ENCODE measurements at regions not wholly inside any gene's neighbourhood (a gene's known extent, or its start where the extent isn't known, plus 50 kb on each side); places are given as distances from the start of the nearest gene placed in this dataset.
"Not testable (repeated sequence)": the region's sequence is repeated elsewhere in the genome, so short reads cannot be mapped to it uniquely, and the experiment has no call there.

DNA sequence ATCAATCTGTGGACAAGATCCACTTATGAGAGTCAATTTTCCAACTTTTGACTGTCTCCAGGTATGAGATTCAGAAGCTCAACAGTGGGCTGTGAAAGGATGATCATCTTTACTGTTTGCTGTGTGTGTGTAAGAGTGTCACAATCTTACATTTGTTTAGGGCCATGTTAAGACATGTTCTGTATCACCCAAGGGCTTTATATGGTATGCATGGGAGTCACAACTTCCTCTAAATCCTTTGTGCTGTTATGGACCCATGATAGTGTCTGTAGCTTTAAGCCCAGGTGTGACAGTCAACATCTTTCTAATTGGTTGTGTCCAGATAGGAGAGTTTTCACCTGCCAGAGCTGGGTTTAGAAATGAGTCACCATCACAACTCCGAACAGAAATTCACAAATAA is 70.2 kb downstream of the ZNF726 start:
- DNase-seq (ENCODE audit: low read depth in 2 of 3, low spot score in 2 of 3): not testable (repeated sequence)

DNA sequence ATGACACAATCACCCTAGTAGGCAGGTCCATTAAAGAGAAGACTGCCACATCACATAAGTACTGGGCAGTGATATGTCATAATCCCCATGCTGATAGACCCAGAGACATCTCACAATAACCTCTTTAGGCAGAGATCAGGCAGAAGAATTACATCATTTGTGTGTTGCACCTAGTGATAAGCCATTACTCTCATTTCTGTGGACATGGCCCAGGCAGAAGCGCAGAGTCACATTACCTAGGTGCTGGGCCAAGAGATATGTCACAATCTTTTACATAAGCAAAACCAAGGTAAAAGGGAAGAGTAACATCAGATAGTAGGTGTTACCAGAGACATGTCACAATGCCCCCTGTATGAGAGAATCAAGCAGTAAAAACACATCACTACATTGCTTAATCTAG is 71.9 kb downstream of the ZNF726 start:
- no peak for DNase-seq (ENCODE audit: low read depth in 2 of 3, low spot score in 2 of 3)

DNA sequence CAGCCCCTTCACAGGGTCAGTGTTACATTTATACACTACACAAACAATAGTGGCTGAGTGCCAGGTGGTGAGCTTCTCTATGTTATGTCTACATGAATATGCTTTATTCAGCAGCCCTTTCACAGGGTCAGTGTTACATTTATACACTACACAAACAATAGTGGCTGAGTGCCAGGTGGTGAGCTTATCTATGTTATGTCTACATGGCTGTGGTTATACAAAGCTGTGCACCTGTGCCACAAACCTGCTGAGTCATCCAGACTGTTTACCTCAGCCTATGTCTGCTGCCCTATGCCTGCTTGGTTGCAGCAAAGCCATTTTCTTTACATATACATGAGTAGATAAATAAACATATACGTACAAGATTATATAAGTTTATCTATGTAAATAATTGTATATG is 76.5 kb downstream of the ZNF726 start:
- no peak for DNase-seq (ENCODE audit: low read depth in 2 of 3, low spot score in 2 of 3)

DNA sequence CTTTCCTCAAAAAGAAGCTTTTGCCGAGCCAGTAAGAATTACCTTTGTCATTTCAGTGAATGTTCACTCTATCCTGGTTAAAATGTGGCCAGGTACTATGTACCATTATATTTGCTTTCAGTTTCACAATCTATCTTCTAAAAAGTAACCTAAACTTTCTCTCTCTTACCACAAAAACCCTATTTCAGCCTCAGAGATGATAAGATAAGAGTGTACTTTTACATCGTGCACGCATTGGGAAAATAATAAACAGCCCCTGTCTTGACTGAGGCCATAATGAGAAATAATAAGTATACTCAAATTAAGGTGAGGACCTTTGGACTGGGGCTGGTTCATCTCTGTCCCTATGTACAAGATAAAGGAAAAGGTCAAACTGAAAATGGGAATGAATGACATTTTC is 77.7 kb downstream of the ZNF726 start:
- no peak for DNase-seq (ENCODE audit: low read depth in 2 of 3, low spot score in 2 of 3)

DNA sequence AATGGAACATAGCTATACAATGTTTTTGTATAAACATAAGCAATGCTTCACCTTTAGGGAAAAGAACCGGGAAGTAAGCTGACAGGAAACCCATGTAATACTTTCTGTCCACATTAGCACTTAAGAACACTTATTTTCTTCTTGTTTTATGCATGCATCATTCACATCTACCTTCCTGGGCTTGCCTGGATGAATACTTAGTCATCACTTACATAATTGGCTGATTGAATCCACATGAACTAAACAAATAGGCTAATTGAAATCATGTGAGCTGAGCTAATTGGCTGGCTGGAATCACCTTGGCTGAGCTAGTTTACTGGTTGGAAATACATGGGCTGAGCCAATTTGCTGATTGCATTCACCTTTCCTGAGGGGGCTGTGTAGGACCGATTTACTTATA is 78.8 kb downstream of the ZNF726 start:
- no peak for DNase-seq (ENCODE audit: low read depth in 2 of 3, low spot score in 2 of 3)

DNA sequence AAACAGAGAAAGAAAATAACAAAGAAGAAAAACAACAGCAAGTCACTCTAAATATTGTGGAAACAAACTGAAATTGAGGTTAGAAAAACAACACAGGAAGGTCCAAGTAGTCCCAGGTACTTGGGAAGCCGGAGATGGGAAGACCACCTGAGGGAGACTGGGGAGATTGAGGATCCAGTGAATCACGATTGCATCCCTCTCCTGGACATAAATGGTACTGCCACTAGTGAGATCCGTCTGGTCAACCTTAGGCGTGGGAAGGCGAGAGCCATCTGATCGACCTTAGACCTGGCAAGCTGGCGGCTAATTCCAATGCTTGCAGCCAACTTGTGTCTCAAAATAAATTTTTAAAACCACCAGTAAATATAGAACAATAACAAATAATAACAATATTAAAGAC is 81.9 kb downstream of the ZNF726 start:
- DNase-seq (ENCODE audit: low read depth in 2 of 3, low spot score in 2 of 3): no peak

DNA sequence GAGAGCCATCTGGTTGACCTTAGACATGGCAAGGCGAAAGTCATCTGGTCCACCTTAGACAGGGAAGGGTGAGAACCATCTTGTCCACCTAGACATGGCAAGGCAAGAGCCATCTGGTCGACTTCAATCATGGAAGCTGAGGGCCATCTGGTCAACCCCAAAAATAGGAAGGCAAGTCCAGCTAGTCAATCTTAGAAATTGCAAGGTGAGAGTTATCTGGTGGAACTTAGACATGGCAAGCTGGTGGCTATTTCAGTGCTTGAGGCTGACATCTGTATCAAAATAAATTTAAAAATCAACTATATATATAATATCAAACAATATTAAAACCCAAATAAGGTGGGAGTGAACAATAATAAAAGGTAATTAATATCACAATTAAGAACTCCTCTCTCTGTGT is 83.9 kb downstream of the ZNF726 start:
- DNase-seq (ENCODE audit: low read depth in 2 of 3, low spot score in 2 of 3): no peak

DNA sequence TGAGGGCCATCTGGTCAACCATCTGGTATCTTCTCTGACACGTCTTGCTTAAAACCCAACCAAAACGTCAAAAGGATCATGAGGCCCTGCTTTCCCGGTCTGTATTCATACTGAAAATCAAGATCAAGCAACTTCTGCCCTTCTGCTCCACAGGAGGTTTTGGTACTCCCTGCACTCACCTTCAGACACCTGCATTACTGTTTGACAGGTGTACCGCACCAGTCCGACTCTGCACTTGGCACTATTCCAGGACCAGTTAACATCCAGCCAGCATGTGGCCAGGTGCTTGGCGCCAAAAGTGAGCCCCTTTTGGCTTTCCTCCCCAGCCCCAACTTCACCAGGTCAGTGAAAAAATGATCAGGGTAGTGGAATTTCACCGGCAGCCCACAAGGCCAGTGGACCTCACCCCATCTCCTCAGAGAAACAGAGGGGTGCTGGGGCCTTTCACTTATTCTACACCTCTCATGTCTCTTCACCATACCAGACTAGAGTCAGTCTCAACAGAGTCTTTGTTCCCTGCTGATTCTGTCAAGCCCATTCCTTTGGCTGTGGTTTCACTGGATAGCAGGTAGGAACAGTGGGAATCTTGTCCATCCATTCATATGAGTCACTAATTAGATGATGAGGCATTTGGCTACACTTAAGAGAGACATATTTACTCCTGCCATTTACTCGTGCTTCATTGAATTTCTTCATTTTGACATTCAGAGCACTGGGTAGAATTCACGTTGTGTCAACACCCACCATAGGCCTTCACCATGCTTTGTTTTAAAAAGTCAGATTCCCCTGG is 85.3 kb downstream of the ZNF726 start:
- no peak for DNase-seq (ENCODE audit: low read depth in 2 of 3, low spot score in 2 of 3)

DNA sequence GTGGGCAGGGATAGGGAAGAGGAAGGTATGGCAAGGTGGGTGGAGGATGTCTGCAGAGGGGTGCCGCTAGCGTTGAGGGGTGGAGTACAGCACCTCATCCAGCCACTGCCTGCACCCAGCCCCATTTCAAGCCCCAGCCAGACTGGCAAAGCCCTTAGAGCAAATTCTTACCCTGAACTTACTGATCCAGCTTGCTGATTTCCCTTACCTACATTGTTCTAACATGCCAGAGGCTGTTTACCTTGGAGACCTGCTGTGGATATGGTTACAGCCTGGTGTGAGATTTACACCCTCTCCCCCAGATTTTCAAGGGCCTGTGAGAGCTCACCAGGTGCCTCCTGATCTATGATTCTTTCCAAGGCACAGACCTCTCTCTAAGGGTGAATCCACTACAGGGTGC is 86.0 kb downstream of the ZNF726 start:
- no peak for DNase-seq (ENCODE audit: low read depth in 2 of 3, low spot score in 2 of 3)

DNA sequence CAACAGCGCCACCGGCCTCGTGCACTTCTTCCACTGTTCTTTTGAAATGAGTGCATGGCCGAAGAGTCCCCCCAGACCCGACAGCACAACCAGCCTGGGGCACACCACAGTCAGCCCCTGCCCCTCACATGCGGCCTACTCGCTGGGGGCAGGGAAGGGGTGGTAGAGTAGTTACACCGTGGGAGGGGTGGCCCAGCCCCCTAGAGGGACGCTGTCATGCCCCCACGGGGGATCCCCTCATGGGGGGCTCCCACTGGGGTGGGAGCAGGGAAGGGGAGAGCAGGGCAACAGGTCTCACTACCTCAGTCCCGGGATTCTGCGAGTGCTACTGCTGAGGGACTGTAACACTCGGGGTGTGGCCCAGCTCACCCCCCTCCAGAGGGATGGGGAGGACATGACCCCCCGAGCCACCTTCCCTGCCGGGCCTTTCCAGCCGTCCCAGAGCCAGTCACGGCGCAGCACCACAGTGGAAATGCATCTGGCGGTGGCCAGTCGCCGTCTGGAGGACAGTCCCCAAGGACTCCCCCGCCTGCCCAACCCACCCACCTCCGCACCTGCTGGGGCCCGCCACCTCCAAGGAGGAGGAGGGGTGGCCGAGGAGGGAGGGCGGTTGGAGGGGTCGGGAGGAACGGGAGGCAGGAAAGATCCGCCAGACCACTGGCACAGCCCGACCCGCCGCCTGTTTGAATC is 84.6 kb upstream of the ZNF254 start:
- DNase-seq (ENCODE audit: low read depth in 2 of 3, low spot score in 2 of 3): no peak

DNA sequence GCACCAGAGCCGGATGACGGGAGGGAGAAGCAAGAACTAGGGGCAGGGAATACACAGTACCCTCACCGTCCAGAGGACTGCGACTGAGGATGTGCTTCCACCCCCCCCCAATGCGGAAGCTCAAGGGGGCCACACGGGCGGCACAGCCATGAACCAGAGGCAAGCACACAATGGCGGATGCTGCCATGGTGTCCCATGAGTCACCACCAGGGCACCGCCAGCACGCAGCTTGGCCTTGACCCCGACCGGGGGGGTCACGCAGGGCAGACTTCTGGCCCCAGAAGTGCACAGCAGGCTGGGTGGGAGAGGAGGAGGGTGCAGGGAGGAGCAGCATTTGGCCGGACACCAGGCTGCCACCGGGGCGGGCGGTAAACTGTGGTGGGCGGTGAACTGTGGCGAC is 83.5 kb upstream of the ZNF254 start:
- no peak for DNase-seq (ENCODE audit: low read depth in 2 of 3, low spot score in 2 of 3)

DNA sequence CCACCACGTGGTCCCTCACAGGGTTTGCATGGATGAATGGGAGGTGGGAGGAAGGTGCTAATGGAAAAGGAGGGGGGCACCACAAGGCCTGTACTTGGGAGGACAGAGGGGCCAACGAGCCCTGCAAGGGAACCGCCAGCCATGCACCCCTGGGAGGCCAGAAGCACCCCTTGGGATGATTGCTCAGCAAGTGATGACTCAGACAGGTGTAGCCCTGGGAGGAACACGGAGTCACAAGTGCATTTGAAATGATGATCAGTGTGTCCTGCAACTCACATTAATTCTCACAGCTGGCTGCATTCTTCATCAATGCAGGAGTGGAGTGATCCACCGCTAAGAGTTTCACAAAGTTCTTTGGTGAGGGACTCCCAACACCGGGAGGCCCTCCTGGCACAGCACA is 82.8 kb upstream of the ZNF254 start:
- DNase-seq (ENCODE audit: low read depth in 2 of 3, low spot score in 2 of 3): no peak

DNA sequence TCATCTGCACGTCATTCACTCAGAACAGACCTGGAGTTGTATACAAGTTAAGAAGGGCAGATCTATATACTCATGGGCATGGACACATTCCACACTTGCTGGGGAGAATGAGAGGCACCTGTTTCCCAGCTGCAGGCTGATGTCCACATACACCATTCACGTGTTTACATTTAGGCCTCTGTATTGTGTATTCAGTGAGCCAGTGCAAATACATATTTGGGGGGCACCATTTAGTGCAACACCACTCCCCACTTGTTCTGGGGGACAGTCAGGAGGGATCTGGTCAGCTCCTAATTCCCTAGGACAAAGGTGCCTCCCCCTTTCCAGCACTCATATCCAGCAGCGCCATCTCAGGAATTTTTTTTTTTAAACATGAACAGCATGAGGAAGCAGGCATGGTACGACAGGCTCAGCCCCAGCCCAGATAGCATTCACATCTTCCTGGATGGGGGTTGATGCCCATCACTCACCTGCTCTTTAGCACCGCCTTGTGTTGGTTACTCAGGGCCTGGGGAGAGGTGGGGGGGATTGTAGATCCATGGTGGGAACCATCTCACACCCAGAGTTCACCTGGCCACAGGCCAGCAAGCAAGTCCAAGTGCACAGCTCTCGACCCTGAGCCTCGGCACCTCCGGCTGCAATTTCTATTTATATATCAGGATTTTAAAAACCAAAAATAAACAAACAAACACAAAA is 56.9 kb upstream of the ZNF254 start:
- DNase-seq (ENCODE audit: low read depth in 2 of 3, low spot score in 2 of 3): no peak

DNA sequence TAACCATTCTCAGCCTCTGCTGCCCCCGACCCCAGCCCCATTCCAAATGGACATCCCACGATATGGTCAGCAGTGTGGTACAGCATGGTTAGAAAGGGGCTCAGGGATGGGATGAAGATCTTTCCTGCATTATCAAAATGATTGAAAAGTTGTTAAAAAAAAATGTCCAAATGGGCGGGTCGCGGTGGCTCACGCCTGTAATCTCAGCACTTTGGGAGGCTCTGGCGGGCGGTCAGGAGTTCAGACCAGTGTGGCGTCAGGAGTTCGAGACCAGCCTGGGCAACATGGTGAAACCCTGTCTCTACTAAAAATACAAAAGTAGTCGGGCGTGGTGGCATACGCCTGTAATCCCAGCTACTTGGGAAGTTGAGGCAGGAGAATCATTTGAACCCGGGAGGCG is 54.3 kb upstream of the ZNF254 start:
- no peak for DNase-seq (ENCODE audit: low read depth in 2 of 3, low spot score in 2 of 3)

DNA sequence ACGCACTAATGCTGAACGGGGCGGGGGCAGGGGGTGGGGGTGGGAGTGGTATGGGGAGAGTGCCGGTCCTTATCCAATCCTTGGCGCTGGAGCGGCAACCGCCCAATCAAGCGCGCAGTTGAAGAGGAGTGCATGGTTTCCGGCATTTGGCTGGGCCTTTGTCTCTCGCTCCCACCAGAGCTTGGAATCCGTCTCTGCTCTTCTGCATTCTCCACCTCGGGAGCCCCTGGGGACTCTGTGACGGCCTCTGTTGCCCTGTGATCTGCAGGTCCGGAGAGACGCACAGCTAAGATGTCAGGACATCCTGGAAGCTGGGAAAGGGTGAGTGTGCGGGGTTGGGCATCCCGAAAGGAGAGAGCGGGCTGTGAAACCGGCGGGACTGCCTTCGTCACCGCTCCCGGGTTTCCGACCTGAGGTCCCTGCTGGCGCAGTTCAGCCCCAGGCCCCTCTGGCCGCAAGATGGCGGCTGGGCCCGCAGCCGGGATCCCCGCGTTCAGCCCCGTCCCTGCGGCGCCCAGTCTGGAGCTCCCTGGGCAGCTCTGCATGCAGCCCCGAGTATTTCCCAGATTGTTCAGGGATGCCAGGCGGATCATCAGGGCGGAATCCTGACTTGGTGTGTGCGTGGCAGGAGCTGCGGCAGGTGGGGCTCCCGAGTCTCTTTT is 53.6 kb upstream of the ZNF254 start:
- DNase-seq (ENCODE audit: low read depth in 2 of 3, low spot score in 2 of 3): peak; percentile 39 to 60 (median 51)

DNA sequence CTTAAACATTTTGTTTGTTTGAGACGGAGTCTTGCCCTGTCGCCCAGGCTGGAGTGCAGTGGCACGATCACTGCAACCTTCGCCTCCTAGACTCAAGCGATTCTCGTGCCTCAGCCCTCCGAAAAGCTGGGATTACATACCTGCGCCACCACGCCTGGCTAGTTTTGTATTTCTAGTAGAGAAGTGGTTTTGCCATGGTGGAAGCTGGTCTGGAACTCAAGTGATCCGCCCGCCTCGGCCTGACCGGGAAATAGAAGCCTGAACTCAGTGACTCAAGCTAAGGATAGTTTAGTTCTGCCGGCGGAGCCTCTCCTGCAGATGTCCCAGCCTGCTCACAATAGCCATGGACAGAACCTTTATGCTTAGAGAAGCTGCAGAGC is 53.0 kb upstream of the ZNF254 start:
- peak in 2 of 3 experiments; percentile 18 for DNase-seq (ENCODE audit: low read depth in 2 of 3, low spot score in 2 of 3)

DNA sequence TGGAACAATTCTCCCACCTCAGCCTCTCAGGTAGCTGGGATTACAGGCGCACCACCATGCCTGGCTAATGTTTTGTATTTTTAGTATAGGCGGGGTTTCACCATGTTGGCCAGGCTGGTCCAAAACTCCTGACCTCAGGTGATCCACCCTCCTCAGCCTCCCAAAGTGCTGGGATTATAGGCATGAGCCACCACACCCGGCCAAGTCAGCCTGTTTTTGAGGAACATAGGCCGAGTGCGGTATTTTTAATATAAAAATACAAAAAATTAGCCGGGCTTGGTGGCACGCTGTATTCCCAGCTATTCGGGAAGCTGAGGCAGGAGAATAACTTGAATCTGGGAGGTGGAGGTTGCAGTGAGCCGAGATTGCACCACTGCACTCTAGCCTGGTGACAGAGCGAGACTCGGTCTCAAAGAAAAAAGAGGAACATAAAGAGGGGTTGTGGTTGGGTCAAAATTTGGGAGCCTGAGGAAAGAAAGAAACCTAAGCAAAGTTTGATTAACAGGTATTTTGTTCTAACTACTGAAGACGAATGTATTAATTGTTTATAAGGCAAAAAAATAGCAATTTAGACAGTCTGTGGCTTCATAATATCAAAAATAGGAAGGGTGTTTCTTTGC is 51.6 kb upstream of the ZNF254 start:
- DNase-seq (ENCODE audit: low read depth in 2 of 3, low spot score in 2 of 3): not testable (repeated sequence)

All from activated CD8-positive, alpha-beta memory T cell treated with anti-CD3 and anti-CD28 coated beads for 48 hours (primary cell).